OCI-LY7 (cell line): ENCODE measurements at regions not wholly inside any gene's neighbourhood (a gene's known extent, or its start where the extent isn't known, plus 50 kb on each side); places are given as distances from the start of the nearest gene placed in this dataset.

ENCODE experiments used
- CTCF ChIP-seq: fragments of 200-600 bp; sonication (generic); conservative IDR thresholded peaks from 2 replicates; pipeline ENCODE4 v1.5.1; 2014; ENCODE audit warnings: mild to moderate bottlenecking, antibody characterized with exemption, low read length, moderate library complexity, mixed read lengths
- EZH2phosphoT487 ChIP-seq: fragments of 200-600 bp; sonication (generic); IDR thresholded peaks from 2 replicates; pipeline ENCODE4 v1.6.1; 2018; ENCODE audit warnings: low read depth, borderline replicate concordance, mild to moderate bottlenecking, mixed run types, antibody characterized with exemption, low read length, moderate library complexity, mixed read lengths

GRCh38 chr2:187057466-187057865, 208.5 kb upstream of the ZSWIM2 start:
- TF ChIP-seq CTCF (no peak), EZH2phosphoT487 (no peak)
